Astrocyte of the spinal cord (primary cell): ENCODE measurements at regions not wholly inside any gene's neighbourhood (a gene's known extent, or its start where the extent isn't known, plus 50 kb on each side); places are given as distances from the start of the nearest gene placed in this dataset.

Experiments
- DNase-seq: peaks from one replicate; pipeline ENCODE4 v3.0.0; 2011; ENCODE audit warnings: low read depth, low spot score
- H3K4me3 ChIP-seq: 2 replicates; pipeline ENCODE4 v1.5.1; 2011; ENCODE audit warnings: low read depth, mild to moderate bottlenecking, low read length, moderate library complexity
- in situ Hi-C: cut with HindIII; loops from 2 replicates; pipeline ENCODE4 v1.10.0; 2017; ENCODE audit warnings: low sequenced_read_pairs
- TF ChIP-seq, protein P1 (sequence below): IDR thresholded peaks from 2 replicates; pipeline ENCODE4 v1.5.1; 2012; ENCODE audit warnings: low read depth, mild to moderate bottlenecking, low read length, inconsistent platforms

DNA sequence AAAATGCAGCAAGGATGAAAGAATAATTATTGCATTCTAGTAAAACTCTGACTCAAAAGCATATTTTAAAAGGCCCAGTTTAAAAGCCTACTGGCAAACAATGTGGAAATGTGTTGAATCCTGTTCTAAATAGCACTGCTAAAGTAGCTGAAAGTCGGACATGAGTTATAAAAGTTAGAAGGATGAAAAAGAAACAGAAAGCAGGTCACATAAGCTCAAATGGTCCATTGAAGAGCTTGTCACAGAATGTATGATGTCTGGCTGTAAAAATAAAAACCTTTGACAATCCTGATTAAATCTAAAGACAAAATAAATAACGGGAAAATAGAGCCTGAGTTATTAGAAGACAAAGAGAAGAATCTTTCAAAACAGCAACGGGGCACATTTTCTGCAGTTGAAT lies 218.6 kb upstream of the UFL1 start:
- in situ Hi-C loops, result no loop called here
- no peak overlapping the region for H3K4me3 ChIP-seq
- TF ChIP-seq, protein P1, sequence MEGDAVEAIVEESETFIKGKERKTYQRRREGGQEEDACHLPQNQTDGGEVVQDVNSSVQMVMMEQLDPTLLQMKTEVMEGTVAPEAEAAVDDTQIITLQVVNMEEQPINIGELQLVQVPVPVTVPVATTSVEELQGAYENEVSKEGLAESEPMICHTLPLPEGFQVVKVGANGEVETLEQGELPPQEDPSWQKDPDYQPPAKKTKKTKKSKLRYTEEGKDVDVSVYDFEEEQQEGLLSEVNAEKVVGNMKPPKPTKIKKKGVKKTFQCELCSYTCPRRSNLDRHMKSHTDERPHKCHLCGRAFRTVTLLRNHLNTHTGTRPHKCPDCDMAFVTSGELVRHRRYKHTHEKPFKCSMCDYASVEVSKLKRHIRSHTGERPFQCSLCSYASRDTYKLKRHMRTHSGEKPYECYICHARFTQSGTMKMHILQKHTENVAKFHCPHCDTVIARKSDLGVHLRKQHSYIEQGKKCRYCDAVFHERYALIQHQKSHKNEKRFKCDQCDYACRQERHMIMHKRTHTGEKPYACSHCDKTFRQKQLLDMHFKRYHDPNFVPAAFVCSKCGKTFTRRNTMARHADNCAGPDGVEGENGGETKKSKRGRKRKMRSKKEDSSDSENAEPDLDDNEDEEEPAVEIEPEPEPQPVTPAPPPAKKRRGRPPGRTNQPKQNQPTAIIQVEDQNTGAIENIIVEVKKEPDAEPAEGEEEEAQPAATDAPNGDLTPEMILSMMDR, result no peak
- no peak for DNase-seq

DNA sequence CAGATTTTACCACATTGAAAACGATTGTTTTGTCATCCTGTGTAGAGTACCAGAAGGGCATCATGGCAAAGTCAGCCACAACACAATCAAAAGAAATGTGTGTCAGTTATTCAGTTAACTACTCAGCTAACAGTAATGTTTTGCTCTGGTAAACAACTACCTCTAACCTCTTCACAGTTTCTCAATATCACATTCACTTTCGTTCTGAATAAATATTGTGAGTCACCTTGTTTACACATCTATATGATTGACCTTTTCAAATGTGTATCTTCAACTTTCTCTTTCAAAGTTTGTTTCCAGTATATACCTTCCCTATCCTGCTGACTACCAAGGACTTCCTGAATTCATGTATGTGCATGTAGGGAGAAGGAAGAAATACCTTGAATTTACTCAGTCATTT lies 216.6 kb upstream of the UFL1 start:
- TF ChIP-seq, protein P1, result no peak
- H3K4me3 ChIP-seq, result no peak overlapping the region
- no peak for DNase-seq
- in situ Hi-C loops, result no loop called here

DNA sequence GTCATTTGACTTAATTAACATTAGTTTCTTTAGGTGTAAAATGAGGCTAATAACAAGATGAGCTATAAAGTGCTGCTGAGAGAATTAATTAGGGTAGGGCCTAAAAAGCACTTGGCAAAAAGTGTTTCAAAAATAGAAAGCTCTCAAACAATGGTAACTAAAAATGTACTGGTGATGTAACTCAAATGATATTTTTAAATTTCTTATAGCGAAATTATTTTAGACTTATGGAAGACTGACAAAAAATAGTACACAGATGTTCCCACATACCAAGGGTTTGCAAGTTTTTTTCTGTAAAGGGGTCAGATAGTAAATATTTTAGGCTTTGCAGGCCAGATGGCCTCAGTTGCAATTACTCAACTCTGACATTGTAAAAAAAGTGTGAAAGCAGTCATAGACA lies 190.7 kb upstream of the UFL1 start:
- DNase-seq, result no peak
- TF ChIP-seq, protein P1, result no peak
- H3K4me3 ChIP-seq, result no peak overlapping the region
- in situ Hi-C loops, result no loop called here

DNA sequence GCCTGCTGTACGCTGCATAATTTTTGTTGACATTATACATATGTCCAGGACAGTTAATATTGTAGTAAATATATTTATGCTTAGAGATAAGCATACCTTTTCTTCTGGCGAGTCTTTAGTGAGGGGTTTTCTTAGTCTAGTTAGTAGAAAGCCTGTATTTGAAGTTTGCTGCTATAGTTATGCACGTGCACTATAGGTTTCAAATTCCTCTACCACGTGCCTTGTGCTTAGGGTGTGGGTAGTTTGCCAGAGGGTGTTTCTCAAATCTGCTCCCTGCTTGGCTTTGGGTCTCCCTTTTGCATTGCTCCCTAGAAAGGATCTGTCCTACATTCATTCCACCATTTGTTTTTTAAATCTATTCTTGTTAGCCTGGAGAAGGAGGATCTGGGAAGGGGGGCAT lies 181.4 kb upstream of the UFL1 start:
- DNase-seq, result no peak
- TF ChIP-seq, protein P1, result no peak
- H3K4me3 ChIP-seq, result no peak overlapping the region
- in situ Hi-C loops, result no loop called here

DNA sequence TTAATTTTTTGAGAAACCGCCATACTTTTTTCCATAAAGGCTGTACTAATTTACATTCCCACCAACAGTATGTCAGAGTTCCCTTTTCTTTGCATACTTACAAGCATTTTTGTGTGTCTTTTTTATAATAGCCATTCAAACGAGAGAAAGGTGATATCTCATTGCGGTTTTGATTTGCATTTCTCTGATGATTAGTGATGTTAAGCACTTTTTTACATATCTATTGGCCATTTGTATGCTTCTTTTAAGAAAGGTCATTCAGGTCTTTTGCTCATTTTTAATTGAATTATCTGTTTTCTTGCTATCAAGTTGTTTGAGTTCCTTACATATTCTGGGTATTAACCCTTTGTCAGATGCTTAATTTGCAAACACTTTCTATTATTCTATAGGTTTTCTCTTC lies 176.1 kb upstream of the UFL1 start:
- TF ChIP-seq, protein P1, result no peak
- in situ Hi-C loops, result no loop called here
- H3K4me3 ChIP-seq, result no peak overlapping the region
- no peak for DNase-seq

DNA sequence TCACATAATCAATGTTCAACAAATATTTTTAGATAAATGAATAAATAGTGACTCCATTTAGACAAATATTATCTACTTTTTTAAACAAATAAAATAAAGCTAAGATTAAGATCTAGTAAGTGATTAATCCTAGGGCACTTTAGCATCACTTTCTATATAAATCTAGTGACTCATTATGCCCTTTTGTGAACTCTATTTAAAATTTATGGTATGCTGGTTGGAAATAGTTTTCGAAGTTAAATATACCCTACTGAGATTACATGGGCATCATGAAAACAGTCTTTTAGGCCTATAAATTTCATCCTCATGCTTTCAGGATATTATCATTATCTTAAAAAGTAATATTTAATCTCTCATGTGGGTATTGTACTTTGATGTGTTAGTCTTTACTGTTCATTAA lies 140.4 kb upstream of the UFL1 start:
- H3K4me3 ChIP-seq, result no peak overlapping the region
- no peak for DNase-seq
- TF ChIP-seq, protein P1, result no peak
- in situ Hi-C loops, result no loop called here

DNA sequence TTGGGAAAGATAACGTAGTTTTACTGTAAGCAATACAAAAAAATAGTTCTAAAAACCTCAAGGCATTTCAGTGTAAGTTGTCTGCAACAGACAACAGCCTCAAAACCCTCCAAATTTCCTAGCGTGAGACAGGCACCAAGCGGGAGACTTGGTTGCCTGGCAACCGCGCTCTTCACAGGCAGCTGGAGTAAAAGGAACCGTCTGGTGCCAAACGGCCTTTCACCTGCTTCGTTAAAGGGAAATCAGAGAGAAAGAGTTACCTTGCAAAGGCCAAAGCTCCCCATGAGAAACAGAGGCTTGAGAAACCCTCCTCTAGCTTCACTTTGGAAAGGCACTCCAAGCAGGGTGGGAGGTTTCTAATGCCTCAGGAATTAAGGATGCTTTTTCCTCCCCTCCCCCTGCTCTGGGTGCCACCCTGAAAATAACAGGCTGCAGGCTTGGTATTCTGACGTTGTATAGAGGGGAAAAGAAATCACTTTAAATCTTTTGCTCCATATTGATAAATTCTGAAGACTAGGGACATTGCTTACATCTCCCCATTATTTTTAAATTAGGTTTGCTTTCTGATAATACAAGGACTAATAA lies 129.7 kb upstream of the UFL1 start:
- TF ChIP-seq, protein P1, result no peak
- DNase-seq, result peak; percentile 5
- in situ Hi-C loops, result no loop called here
- no peak overlapping the region for H3K4me3 ChIP-seq
